GM21619 (cell line): ENCODE measurements at regions not wholly inside any gene's neighbourhood (a gene's known extent, or its start where the extent isn't known, plus 50 kb on each side); places are given as distances from the start of the nearest gene placed in this dataset.
"Not testable (repeated sequence)": the region's sequence is repeated elsewhere in the genome, so short reads cannot be mapped to it uniquely, and the experiment has no call there.

Source experiments
- ATAC-seq: cut with Tn5 transposase; IDR thresholded peaks from one replicate; pipeline ENCODE4 v1.9.1; 2021; ENCODE audit not compliant: unreplicated experiment

- ATAC-seq = peak; percentile 100
Measured at GRCh38 chr14:99995700-99996356, 69.4 kb upstream of the EVL start.

DNA sequence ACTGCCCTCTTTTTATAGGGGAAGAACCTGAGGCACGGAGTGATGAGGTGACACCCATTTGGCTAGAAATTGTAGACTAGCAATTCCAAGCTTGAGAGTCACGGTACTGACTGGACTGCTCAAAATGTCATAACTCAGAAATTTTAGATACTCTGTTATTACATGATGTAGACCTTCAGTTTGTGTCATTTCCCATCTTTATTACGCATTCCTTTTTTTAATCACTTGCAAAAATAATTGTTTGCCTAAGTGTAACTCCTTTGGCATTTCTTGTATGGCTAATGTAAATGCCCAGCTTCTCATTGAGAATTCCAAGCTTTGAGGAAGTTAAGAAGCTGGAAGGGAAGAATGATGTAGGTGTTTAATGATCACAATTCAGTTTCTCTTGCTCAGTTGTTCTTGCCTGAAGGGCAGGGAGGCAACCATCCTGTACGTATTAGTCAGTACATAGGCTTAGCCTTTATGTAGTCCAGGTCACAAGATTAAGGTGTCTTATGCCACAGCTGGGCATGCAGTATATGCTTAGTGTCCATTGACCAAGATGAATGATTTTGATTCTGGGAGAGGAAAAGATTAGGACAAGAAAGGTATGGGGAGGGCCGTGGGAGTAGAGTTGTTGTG is 68.2 kb upstream of the EVL start:
- no peak for ATAC-seq

DNA sequence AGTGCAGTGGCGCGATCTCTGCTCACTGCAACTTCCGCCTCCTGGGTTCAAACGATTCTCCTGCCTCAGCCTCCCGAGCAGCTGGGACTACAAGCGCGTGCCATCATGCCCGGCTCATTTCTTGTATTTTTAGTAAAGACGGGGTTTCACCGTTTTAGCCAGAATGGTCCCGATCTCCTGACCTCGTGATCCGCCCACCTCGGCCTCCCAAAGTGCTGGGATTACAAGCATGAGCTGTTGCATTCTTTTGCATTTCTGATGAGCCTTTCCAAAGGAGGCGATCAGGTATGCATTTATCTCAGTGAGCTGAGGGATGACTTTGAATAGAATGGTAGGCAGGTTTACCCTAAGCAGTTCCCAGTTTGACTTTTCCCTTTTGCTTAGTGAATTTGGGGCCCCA is 64.8 kb upstream of the EVL start:
- not testable (repeated sequence) for ATAC-seq

DNA sequence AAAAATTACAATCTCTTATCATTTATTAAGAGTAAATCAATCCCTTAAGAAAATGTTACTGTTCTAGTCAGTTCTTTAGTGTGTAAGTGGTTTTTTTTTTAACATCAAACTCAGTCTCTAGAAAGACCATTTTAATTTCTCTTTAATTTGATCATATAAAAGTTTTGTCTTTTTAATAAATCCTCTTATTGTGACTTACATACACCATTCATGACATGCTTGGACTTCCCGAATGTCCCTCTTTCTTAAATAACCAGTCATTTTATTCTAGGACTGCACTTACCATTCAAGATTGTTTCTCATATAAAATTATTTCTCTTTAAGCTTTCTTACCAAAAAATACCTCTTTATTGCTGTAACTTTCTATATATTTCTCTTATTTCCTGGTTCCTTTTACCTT is 60.8 kb upstream of the EVL start:
- ATAC-seq = no peak

GRCh38 chr14:100007254-100007653 is 58.0 kb upstream of the EVL start:
- ATAC-seq = no peak

DNA sequence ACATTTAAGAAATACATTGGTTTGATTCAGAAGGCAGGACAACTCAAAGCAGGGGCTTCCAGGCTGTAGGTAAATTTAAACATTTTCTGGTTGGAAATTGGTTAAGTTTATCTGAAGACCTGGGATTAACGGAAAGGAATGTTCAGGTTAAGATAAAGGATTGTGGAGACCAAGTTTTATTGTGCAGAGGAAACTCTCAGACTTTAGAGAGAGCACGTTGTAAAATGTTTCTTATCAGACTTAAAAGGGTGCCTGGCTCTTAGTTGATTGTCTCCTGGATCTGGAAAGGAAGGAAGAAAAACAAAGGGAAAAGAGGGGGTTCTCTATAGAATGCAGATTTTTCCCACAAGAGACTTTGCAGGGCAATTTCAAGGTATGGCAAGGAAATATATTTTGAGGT is 55.4 kb upstream of the EVL start:
- not testable (repeated sequence) for ATAC-seq

- no peak for ATAC-seq
Measured at GRCh38 chr14:100010679-100011078, 54.5 kb upstream of the EVL start.

GRCh38 chr14:100011628-100012325 is 53.4 kb upstream of the EVL start:
- no peak for ATAC-seq

DNA sequence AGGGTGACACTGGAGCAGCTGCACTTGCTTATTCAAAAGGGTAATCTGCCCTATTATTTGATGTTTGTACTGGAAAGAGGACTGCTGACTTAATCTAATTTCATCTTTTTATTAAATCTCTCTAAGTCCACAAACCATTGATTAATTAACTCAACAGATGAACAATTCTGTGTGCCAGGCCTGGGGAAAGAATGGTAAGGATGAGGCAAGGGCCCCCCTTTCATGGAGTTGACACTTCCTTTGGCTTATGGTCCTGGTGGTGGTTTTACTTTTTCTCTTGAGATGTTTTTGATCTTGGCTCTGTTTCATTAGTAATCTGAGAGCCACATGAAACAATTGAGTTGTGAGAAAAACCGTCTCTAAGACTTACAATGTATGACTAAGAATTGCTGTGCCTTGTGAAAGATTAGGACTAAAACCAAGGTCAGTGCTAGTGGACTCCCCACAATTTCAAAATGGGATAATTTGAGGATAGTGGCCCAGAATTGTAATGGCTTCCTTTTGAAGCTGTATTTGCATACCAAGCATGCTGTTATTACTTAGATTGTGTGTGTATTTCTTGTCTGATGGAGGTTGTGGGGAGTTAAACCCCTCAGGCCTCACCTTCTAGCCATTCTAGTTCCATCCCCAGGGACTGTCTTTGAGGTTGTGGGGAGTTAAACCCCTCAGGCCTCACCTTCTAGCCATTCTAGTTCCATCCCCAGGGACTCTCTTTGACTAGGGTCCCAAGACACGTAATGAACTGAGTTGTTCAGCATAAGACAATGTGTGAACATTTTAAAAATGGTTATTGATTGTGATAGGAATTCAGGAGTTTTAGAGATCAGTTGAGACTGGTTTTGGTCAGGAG is 52.5 kb upstream of the EVL start:
- ATAC-seq = no peak

DNA sequence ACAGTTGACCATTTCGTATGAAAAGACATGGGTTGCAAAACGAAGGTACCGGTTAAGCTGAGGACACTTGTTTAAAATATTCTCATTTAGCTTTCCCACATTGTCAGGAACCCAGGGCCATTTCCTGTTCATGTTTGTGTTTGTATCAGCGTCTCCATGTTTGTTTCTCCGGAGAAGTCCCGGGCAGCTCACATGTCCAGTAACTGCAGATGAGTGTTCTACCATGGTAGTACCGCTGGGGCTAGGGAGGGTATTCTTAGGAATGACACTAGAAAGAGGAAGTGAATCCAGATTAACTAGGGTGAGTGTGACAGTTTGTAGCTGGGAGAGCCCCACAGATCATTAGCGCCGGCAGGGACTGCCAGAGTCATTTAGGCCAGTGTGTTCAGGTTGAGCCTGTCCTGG is 50.0 kb upstream of the EVL start:
- peak; percentile 89 for ATAC-seq
